Stimulated activated CD4-positive, alpha-beta T cell treated with anti-CD3 and anti-CD28 coated beads, Interleukin-4, amount 100 ng/mL, for 1 hour (primary cell): ENCODE measurements at regions not wholly inside any gene's neighbourhood (a gene's known extent, or its start where the extent isn't known, plus 50 kb on each side); places are given as distances from the start of the nearest gene placed in this dataset.
"Not testable (repeated sequence)": the region's sequence is repeated elsewhere in the genome, so short reads cannot be mapped to it uniquely, and the experiment has no call there.

Experiments used
- DNase-seq: peaks from one replicate; pipeline ENCODE4 v3.0.0-alpha.2; 2020

GRCh38 chr6:156437121-156437879 lies 339.9 kb upstream of the ARID1B start:
- no peak for DNase-seq

DNA sequence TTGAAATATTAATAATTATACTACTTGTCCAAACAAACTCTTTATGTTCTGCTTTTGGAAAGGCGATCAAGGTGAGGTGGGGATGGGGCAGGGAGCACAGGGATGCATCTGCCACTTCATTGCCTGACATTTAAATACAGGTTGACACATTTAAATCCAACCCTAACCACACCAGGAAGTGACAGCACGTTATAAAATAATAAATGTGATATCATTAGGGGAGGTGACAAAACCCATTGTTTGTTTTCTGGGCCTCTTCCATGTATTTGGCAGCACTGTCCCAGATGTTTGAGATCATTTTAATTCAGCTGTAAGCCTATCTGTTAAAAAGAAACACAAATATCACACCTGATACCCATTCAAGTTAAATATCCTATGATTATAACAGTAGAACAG lies 342.4 kb upstream of the ARID1B start:
- DNase-seq = no peak

DNA sequence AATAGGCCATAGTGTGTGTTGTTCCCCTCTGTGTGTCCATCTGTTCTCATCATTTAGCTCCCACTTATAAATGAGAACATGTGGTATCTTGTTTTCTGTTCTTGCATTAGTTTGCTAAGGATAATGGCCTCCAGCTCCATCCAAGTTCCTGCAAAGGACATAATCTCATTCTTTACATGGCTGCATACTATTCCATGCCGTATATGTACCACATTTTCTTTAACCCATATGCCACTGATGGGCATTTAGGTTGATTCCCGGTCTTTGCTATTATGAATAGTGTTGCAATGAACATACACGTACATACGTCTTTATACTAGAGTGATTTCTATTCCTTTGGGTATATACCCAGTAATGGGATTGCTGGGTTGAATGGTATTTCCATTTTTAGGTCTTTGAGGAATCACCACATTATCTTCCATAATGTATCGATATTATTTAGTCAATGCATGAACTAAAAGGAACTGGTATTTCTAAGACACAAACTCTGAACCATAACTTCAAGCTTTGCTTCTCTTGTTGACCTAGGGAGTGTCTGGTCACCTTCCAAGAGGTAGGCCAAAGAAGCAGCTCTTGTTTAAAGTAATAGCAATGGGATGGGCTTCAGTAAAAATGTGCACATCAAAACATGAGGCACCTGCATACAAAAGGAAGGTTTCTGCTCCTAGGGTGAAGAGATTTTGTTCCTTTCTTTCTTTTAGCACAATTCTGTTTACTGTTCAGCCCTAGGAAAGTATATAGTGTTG lies 343.0 kb upstream of the ARID1B start:
- no peak for DNase-seq

DNA sequence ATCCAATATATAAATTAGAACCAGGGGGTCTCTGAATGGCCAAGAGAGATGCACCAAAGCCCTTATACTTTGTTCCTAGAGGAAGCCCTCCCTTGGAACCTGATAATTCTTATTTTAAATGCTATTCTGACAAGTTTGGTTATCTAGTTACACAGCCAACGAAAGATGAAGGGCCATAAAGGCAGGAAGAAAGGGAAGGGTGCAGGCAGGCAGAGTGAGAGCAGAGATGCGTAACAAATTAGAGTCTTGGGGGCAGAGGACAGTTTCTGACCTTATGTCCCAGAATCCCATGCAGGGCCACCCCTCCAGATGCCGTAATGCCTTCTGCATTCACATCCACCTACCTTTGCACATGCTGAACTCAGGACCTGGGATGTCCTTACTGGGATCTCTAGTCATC lies 344.6 kb upstream of the ARID1B start:
- DNase-seq = no peak

DNA sequence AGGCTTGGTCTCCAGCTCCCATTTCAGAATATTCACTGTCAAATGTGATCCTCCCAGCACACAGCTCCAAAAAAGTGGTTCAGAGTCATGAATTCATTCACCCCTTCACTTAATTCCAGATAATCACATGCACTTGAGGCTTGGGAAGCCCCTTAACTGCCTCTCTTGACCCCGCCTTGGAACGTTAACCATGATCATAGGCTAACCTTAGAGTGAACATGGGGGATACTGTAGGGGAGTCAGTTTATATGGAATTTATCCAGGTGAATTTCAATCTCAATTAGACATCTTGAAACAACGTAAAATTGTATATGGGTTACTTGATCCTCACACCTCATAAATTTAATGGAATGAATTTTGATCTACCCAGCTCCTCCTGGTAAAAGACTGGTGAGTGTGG lies 346.8 kb upstream of the ARID1B start:
- no peak for DNase-seq

DNA sequence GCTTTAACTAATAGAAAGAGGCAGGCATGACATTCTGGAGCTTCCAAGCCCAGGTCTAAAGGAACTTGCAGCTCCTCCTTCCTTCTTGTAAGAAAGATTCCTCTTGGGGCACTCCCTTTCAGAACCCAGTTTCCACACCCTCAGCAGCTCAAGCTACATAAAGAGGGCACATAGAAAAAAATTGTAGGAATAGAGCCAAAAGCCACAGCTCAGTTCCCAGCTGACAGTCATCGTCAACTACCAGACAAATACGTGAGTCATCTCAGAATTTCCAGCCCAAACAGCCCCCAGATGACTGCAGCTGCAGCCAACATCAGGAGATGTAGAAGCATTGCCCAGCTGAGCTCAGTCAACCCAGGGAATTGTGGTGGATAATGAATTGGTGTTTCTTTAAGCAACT lies 349.8 kb upstream of the ARID1B start:
- DNase-seq = no peak

DNA sequence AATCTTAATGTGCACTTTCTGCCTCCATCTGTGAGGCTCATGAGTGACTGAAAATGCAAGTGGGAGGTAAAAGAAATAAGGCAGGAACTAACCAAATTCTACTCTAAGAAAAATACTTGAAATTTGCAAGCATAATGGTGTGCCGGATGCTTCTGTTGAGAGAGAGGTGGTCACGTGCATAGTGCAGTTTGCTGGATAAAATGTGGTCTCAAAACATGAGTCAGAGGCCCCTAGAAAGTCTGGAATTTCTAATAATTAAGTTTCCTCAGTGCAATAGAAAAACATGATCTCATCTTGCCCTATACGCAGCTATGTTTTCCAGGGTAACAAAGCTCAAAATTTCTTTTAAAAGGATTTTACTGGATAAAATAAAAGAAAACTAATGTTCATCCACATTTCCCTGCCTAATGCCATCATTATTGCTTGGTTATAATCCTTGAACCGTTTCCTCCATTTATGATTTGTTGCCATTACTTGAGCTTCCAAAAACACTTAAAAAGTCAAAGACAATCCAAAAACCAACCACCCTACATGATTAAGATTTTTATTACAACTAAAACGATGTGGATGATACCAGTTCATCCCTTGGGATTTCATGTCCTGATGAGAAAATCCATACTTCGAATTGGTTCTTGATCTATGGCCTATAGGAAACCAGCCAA lies 351.7 kb upstream of the ARID1B start:
- DNase-seq = no peak

DNA sequence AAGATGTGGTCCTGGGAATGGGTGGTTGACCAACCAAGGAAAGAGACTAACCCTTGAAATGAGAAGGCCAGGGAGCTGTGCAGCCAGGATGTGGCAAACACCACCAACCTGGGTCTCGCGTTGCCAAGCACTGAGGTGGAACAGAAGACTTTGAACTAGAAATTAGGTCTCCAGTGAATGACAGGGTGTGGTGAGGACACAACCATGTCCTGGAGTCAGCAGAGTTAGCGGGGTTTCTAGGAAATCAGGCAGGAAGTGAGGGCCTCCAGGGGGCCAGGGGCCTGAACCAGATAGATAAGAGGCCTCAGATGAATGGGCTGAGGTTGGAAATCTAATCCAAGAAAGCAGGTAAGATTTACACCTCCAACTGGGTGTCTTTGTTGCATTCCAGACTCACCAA lies 353.3 kb upstream of the ARID1B start:
- DNase-seq = no peak

GRCh38 chr6:156423075-156423474 lies 354.1 kb upstream of the ARID1B start:
- DNase-seq = no peak

- DNase-seq = no peak
Observed at GRCh38 chr6:156421933-156422332, 355.2 kb upstream of the ARID1B start.

DNA sequence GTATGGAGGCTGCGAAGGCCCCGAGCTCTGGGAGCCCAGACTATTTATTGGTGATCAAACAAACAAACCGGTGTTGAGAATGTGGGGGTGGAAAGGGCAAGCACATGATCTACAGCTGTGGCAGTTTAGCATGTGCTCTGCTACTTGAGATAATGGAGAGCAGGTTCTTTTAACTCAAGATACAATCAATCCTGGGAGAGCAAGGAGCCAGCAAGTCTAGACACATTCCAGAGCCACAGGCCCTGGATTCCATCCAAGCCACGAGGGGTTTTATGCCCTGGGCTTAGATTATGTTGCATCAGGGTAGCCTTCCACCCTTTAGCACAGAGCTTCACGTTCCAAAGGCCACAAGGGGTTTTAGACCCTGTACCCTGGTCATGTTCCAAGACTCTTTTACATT lies 355.9 kb upstream of the ARID1B start:
- DNase-seq = not testable (repeated sequence)

GRCh38 chr6:156420172-156420993 lies 356.8 kb upstream of the ARID1B start:
- no peak for DNase-seq

GRCh38 chr6:156419594-156419993 lies 357.6 kb upstream of the ARID1B start:
- no peak for DNase-seq

- no peak for DNase-seq
Observed at GRCh38 chr6:156418253-156418652, 358.9 kb upstream of the ARID1B start.

GRCh38 chr6:156416391-156416790 lies 360.8 kb upstream of the ARID1B start:
- DNase-seq = no peak

DNA sequence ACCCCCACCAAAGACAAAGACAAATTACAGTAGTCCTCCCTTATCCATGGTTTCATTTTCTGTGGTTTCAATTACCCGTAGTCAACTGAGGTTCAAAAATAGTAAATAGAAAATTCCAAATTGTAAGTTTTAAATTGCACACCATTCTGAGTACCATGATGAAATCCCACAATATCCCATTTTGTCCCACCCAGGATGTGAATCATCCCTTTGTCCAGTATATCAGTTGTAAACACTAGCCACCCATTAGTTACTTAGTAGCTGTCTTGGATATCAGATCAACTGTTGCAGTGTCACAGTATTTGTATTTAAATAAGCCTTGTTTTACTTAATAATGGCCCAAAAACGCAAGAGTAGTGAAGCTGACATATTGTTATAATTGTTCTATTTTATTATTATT lies 364.0 kb upstream of the ARID1B start:
- DNase-seq = no peak

DNA sequence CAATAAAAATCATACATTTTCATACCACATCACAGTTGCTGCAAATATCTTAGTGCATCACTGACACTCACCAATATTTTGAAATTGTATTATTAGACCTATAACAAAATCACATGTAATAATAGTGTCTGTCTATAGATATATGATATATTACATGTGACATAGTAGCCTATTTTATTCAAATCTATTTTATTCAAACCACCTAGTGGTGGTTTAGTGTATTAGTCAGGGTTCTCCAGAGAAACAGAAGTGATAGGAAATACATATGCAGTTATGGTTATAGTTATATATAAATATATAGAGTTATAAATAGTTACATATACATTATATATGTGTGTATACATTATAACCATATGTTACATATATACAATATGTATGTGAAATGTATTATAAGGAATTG lies 366.5 kb upstream of the ARID1B start:
- no peak for DNase-seq

DNA sequence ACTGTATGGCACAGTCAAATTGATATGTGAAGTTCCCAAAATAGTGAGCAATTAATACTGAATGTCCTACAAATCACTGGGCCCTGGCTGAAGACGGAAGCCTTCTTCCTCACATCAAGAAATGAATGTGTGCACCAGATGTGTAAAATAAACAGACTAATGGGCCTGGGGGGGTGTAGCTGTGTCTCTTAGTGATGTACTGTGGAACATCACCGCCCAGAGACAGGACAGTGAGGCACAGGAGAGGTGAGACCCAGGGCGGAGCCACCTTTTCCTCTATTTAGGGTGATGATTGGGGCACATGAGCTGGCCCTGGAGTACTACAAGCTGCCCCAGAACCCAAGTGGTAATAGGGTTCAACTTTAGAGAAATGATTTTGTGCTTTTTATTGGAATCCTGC lies 368.5 kb upstream of the ARID1B start:
- no peak for DNase-seq

DNA sequence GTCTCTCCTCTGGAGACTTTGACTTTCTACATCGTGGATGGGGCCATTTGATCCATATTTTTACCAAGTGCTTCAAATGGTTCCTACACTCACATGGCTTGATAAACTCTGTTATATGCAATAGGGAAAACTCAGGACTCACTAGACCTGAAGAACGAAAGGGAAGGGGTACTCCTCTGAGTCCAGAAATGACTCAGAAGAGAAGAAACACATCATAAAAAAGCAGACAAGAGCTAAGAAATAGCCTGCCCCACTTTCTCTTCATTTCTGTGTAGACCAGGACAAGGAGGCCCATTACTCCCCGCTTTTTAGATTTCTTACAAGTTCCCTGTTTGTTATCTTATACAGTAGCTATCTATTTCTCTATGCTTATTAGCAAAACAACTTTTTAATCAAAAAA lies 369.8 kb upstream of the ARID1B start:
- DNase-seq = no peak

DNA sequence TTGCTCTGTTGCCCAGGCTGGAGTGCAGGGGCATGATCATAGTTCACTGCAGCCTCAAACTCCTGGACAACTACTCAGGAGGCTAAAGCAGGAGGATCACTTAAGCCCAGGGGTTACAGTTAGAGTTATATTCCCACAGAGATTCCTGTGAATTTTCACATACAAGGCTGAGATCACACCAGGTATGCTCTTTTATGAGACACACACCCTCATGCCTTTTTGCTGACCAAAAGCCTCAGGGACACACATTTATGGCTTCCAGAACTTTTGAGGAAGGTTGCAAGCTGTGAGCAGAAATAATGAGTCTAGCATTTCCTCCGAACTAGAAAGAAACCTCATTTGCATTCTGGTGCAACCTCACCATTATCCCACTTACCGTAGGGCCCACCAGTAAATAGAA lies 370.5 kb upstream of the ARID1B start:
- DNase-seq = no peak

DNA sequence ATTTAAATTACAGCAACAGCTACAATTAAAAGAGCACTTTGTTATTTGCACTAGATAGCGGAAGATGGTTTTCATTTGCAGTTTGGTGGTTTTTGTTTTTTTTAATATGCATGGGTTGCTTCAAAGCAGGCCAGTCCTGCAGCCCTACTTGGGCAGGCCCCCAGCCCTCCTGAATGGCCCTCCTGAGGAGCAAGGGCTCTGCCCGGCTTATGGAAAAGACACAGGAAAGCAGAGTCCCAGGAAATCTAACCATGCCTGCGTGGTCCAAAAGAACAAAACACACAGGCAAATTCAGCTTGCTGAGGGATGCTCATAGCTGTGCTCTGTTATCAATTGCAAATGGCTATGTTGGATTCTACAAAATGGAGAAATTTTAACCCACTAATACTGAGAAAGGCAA lies 371.1 kb upstream of the ARID1B start:
- DNase-seq = no peak

DNA sequence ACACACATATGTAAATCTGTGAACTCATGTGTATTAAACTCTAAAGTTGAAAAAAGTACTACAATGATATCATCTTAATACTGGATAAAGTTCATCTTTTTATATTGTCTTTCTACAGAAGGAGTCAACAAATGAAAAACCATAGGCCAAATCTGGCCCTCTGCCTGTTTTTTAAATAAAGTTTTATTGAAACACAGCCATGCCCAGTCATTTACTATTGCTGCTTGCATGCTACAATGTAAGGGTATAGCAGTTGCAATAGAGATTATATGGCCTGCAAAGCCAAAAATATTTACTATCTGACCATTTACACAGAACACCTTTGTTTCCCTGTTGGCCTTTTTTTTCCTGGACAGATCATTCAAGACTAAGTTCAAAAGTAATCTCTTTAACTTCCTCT lies 374.6 kb upstream of the ARID1B start:
- no peak for DNase-seq

DNA sequence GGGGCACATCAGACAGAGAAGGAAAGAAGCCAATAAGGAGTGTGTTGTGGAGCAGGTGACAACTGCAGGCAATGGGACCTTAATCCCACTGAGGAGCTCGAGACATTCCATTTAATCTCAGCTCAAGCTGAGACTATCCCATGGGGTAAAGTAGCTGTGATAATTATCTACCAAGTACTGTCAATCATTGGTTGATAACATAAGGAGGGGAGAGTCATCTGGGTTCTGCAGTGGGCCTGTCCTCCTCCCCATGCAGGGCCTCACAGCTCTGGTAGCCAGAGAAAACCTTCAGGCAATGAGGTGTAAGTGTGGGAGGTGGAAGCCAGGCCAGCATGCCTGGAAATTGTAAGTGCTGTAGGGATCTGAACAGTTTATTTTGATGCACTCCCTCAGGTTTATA lies 375.0 kb upstream of the ARID1B start:
- no peak for DNase-seq
